Heart left ventricle (tissue), 16 donors: ENCODE measurements at regions not wholly inside any gene's neighbourhood (a gene's known extent, or its start where the extent isn't known, plus 50 kb on each side); places are given as distances from the start of the nearest gene placed in this dataset.

Experiments used
- ATAC-seq, 4 donors: fragments of 200-7000 bp; cut with Tn5 transposase; one replicate each; pipeline ENCODE4 v1.9.1; 2020 to 2022; ENCODE audit warnings: moderate library complexity in 4 of 4, mild to moderate bottlenecking in 3 of 4, moderate number of reproducible peaks in 1 of 4
- DNase-seq, 5 donors: peaks; one replicate each; pipeline ENCODE4 v3.0.0-alpha.2; 2020
- H3K27ac ChIP-seq, 12 donors: fragments of 200-600 bp; sonication (generic) in 4 of 12; one replicate each; pipeline versions ENCODE4 v1.5.0 to v1.8.0; 2016 to 2022; ENCODE audit warnings: mild to moderate bottlenecking in 2 of 12
- H3K27me3 ChIP-seq, 9 donors: fragments of 200-600 bp; sonication (generic) in 2 of 9; one replicate each; pipeline versions ENCODE4 v1.5.1 to v1.8.0; 2016 to 2022; ENCODE audit warnings: mild to moderate bottlenecking in 3 of 9
- H3K36me3 ChIP-seq, 9 donors: fragments of 200-600 bp; sonication (generic) in 2 of 9; one replicate each; pipeline versions ENCODE4 v1.5.0 to v1.8.0; 2018 to 2022; ENCODE audit warnings: mild to moderate bottlenecking in 2 of 9
- H3K4me1 ChIP-seq, 12 donors: fragments of 200-600 bp; sonication (generic) in 4 of 12; one replicate each; pipeline versions ENCODE4 v1.5.0 to v1.8.0; 2016 to 2022; ENCODE audit warnings: mild to moderate bottlenecking in 3 of 12
- H3K4me3 ChIP-seq, 12 donors: fragments of 200-600 bp; sonication (generic) in 4 of 12; one replicate each; pipeline versions ENCODE4 v1.5.0 to v1.8.0; 2017 to 2022; ENCODE audit warnings: mild to moderate bottlenecking in 9 of 12, moderate library complexity in 4 of 12
- H3K9me3 ChIP-seq, 12 donors: fragments of 200-600 bp; sonication (generic) in 4 of 12; one replicate each; pipeline versions ENCODE4 v1.5.0 to v1.8.0; 2016 to 2022; ENCODE audit warnings: mild to moderate bottlenecking in 1 of 12
- POLR2A ChIP-seq, 2 donors: fragments of 450-650 bp; IDR thresholded peaks; one replicate each; pipeline ENCODE4 v1.6.1; 2017; ENCODE audit warnings: antibody characterized with exemption in 2 of 2, mild to moderate bottlenecking in 2 of 2, moderate library complexity in 2 of 2
- WGBS, 4 donors: extraction: QIAGEN DNeasy Blood & Tissue Kit in 2 of 4; methylation state at CpG; one replicate each; pipeline versions ENCODE4 v1.1.5 to v1.1.7; 2013 to 2018; 5-methylcytosine and 5-hydroxymethylcytosine counted together
- intact Hi-C, 10 donors: fragments of 100-400 bp; cut with DNase I; formaldehyde crosslinking; loops; one replicate each; pipeline versions ENCODE4 v1.11.1 to v1.14.2; 2022
- TF ChIP-seq, protein P1 (sequence below), 12 donors: fragments of 200-600 bp; sonication (generic) in 4 of 12; IDR thresholded peaks; one replicate each; pipeline versions ENCODE4 v1.5.0 to v1.8.0; 2018 to 2022; ENCODE audit warnings: antibody characterized with exemption in 12 of 12, mild to moderate bottlenecking in 5 of 12
- donor health status: ischemic (EF 13 %, LVEDD 7.1; RV severe dilation, severe dysfunction).
- donor health status: healthy with polysubstance abuse.
- donor health status: DM: no; HTN: yes; CAD: no.
- donor health status: DM: no; HTN: no; CAD: no.
- donor health status: ischemic (EF 25% LVEDD 6.9; RV normal size, moderate dysfunction).
- donor health status: ischemic (EF 25% LVEDD 5.7; RV mildly dilated, moderate dysfunction).
- donor health status: healthy.
- donor health status: DM: yes; HTN: yes; CAD: no.
- donor health status: ischemic (EF 35%, LVEDD 5.7; RV mildly dilated, moderate dysfunction).
- donor health status: nonischemic (EF 11% LVEDD 7.7; RV severe dilation, severe dysfunction).
- donor health status: DM: yes; HTN: yes; CAD: no.
- donor health status: PGD.
- donor health status: ischemic (EF 29% LVEDD 5.4; RV normal size, mild dysfunction).
- donor health status: nonischemic (EF 23%, LVEDD 6.1; RV moderate dilation, normal function).

DNA sequence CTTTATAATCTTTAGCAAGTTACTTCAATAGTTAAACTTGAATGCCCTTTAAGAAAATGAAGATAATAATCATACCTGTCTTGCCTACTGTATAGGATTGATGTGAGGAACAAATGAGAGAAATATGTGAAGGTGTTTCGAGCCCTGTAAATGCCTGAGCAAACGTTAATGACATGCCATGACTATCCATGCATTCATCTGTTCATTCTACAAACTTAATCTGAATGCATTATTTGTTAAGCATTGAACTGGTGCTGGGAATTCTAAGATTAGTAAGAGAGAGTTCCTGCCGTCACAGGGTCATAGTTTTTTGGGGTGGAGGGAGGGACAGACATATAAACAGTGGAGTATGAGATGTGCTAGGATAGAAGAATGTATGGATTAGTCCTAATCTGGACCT, 111.5 kb upstream of the PRICKLE1 start:
- TF ChIP-seq, protein P1, sequence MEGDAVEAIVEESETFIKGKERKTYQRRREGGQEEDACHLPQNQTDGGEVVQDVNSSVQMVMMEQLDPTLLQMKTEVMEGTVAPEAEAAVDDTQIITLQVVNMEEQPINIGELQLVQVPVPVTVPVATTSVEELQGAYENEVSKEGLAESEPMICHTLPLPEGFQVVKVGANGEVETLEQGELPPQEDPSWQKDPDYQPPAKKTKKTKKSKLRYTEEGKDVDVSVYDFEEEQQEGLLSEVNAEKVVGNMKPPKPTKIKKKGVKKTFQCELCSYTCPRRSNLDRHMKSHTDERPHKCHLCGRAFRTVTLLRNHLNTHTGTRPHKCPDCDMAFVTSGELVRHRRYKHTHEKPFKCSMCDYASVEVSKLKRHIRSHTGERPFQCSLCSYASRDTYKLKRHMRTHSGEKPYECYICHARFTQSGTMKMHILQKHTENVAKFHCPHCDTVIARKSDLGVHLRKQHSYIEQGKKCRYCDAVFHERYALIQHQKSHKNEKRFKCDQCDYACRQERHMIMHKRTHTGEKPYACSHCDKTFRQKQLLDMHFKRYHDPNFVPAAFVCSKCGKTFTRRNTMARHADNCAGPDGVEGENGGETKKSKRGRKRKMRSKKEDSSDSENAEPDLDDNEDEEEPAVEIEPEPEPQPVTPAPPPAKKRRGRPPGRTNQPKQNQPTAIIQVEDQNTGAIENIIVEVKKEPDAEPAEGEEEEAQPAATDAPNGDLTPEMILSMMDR (IDR thresholded peaks at IDR 0.05): no peak
- no peak for TF ChIP-seq POLR2A (IDR thresholded peaks at IDR 0.05)
- no peaks in the 10 kb centered on the region for H3K27me3 ChIP-seq
- intact Hi-C loops: no loop called here
- peaks cover 0 to 35% (median 7%) of the 10 kb centered on the region in 12 donors for H3K4me1 ChIP-seq
- no peaks in the 10 kb centered on the region for H3K36me3 ChIP-seq
- H3K9me3 ChIP-seq: no peaks in the 10 kb centered on the region
- ATAC-seq (no peak), DNase-seq (no peak)
- 86 to 89% (median 87%) methylated on average over 3 of the region's 3 CpGs for WGBS, 4 donors
- H3K27ac ChIP-seq: no peak overlapping the region
- no peak overlapping the region for H3K4me3 ChIP-seq

DNA sequence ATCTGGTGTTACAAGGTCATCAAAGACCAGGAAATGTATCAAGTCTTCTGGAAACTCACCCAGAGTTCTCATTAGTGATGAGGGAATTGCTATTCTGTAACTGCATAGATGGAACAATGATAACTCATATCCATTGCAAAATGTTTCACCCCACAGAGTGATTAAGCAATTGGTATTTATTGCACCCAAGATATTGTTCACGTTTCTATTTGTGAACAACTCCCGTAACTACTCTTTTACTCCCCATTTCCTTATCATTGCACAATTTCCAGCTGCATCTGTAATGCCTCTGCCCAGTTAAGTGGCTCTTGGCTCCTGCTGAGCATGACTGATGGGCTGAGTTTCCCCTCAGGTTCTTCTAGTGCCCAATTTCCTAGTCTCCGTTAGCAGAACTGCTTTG, 108.7 kb upstream of the PRICKLE1 start:
- H3K9me3 ChIP-seq: no peaks in the 10 kb centered on the region
- peaks cover 0 to 15% (median 3%) of the 10 kb centered on the region in 12 donors for H3K4me1 ChIP-seq
- no peak overlapping the region for H3K4me3 ChIP-seq
- no peak for TF ChIP-seq POLR2A (IDR thresholded peaks at IDR 0.05)
- TF ChIP-seq, protein P1 (IDR thresholded peaks at IDR 0.05): no peak
- 64 to 76% (median 69%) methylated on average over 3 of the region's 3 CpGs for WGBS, 4 donors
- no peaks in the 10 kb centered on the region for H3K36me3 ChIP-seq
- ATAC-seq (peak in 2 of 4 donors; percentile 51 to 68), DNase-seq (no peak)
- intact Hi-C loops: loop anchor here in 2 of 10 donors (10.0 kb wide), 1 partner anchor 213 kb away; no protein-coding TSS in a partner anchor
- H3K27me3 ChIP-seq: no peaks in the 10 kb centered on the region
- peak overlapping the region in 1 of 12 donors; percentile 59 for H3K27ac ChIP-seq

DNA sequence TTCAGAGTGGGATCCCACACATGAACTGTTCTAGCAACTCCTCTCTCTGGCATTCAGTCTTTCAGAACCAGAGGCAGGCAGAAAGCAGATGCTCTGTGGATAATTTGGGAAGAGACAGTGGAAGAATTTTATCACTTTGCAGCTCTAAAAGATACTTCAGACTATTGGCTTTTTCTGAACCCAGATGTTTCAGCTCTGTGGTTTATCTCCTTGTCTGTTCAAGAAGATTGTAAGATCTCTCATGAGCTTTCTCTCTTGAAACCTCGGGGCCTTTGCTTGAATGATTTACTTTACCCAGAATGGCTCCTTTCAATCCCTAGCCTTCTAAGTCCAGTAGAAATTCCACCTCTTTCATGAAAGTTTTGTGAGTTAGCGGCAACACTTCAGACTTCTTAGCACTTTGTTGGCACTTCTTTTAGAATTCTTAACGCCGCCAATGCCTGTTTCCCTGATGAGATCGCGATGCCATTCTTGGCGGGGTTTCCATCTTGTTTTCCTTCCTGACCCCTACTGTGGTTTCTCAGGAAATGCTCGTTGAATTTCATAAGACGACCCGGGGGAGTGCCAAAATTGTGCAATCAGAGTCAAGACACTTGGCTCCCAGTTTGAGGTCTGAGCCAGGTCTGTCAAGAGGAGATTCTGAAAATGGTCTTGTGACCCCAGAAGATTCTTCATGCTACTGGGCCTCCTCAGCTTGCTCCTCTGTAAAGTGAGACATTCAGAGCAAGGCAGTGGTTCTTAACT, 107.0 kb upstream of the PRICKLE1 start:
- Histone ChIP-seq H3K4me1 (peaks cover 0 to 15% (median 3%) of the 10 kb centered on the region in 12 donors), H3K36me3 (no peaks in the 10 kb centered on the region), H3K27ac (peak overlapping the region in 9 of 12 donors; percentile 4 to 59 (median 38)), H3K27me3 (no peaks in the 10 kb centered on the region), H3K9me3 (no peaks in the 10 kb centered on the region), H3K4me3 (no peak overlapping the region)
- ATAC-seq (peak; percentile 50 to 87 (median 70)), DNase-seq (peak; percentile 64 to 85 (median 72))
- 38 to 70% (median 54%) methylated on average over 10 of the region's 10 CpGs for WGBS, 4 donors
- intact Hi-C loops: loop anchor here in 2 of 10 donors (10.0 kb wide), 1 partner anchor 212 kb away; no protein-coding TSS in a partner anchor
- no peak for TF ChIP-seq POLR2A (IDR thresholded peaks at IDR 0.05)
- TF ChIP-seq, protein P1 (IDR thresholded peaks at IDR 0.05): peak in 1 of 12 donors; percentile 20

DNA sequence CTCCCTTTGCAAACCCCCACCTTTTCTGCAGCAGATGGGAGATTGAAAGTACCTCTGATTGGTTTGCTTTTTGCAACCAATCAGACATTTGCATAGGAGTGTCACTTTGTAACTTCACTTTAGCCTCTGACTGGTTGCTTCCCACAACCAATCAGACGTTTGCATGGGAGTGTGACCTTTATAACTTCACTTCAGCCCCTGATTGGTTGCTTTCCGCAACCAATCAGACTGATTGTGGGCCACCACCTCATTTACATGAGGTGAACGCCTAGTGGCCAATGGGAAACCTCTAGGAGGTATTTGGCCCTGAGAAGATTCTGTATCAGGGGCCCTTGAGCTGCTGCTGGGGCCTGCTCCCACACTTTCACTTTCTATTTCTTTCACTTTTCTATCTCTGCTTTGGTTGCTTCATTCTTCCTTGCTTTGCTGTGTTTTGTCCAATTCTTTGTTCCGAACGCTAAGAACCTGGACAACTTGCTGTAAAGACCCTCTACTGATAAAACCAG, 106.0 kb upstream of the PRICKLE1 start:
- Histone ChIP-seq H3K27me3 (no peaks in the 10 kb centered on the region), H3K36me3 (no peaks in the 10 kb centered on the region), H3K4me3 (no peak overlapping the region), H3K4me1 (peaks cover 0 to 15% (median 3%) of the 10 kb centered on the region in 12 donors), H3K9me3 (peaks cover 0 to under 1% (median 0%) of the 10 kb centered on the region in 12 donors), H3K27ac (peak overlapping the region in 3 of 12 donors; percentile 29 to 59 (median 53))
- no peak for ATAC-seq
- intact Hi-C loops: loop anchor here in 2 of 10 donors (10.0 kb wide), 1 partner anchor 211 kb away; no protein-coding TSS in a partner anchor
- WGBS, 4 donors: 91 to 95% (median 94%) methylated on average over 5 of the region's 5 CpGs
- DNase-seq: no peak
- TF ChIP-seq, protein P1 (IDR thresholded peaks at IDR 0.05): no peak
- TF ChIP-seq POLR2A (IDR thresholded peaks at IDR 0.05): no peak
